IPS-18c (cell line): ENCODE measurements at regions not wholly inside any gene's neighbourhood (a gene's known extent, or its start where the extent isn't known, plus 50 kb on each side); places are given as distances from the start of the nearest gene placed in this dataset.

Experiments
- H3K4me3 ChIP-seq: 2 replicates; pipeline ENCODE4 v1.7.0; 2013; ENCODE audit warnings: low read depth, mild to moderate bottlenecking, low read length, moderate library complexity; ENCODE audit not compliant: insufficient read depth
- H3K9me3 ChIP-seq: one replicate; pipeline ENCODE4 v1.6.1; 2013; ENCODE audit warnings: mild to moderate bottlenecking, low read length, moderate library complexity; ENCODE audit not compliant: control insufficient read depth, insufficient read depth

DNA sequence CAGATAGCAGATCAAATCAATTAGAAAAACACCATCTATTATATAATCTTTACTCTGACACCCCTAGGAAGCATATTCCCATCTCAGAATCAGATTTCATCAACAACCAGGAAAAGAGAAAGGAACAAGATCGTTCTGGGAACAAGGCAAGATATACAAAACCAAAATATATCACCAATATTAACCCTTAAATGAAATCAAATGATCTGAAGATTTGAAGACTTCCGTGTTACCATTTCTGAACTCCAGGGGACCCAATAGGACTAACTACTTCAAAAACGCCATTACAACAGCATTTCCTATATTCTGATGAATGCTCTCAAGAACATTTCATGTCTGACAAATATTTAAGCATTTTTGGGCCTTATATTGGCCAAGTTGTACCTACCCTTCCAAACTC is 624.2 kb upstream of the ZFHX3 start:
- no peaks in the 10 kb centered on the region for H3K9me3 ChIP-seq
- no peak overlapping the region for H3K4me3 ChIP-seq

DNA sequence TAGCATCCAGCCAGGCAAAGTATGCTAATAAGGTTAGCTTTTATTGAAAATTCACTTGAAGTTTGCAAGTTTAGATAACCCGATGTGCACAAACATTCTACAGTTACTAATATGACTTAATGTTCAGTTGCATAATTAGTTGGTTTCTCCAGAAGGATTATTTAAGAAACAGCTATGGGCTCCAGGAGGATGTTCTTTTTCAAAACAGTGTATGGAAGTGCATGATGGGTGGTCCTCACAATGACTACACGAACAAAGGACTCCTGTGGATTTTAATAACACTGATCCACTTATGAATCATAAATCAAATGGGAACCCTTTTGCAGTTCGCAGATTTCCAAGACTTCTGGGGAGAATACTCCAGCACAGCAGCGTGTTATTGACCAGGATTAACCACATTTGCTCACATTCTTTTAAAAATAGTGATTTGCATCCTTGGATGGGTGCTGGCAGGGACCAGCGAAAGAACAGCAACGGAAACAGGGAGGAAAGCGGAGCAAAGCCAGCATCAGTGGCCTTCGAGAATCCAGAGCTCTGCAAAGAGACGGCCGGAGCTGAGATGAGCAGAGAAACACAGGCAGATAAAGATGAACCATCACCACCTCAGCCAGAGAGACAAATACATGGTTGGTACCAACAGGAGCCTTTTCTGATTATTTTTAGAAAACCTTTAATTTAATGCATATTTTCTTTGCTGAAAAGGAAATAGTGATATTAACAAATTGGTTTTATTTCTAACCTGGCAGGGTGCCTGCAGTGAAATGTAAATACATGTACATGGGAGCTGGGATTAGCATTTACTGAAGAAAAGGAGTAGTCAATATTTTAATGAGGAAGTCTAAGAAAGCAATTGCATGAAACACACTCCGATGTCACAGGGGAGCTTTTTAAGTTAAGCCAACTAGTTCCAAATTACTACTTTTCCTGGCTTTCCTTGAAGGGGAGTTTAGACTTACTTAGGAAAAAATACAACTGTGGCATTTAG is 623.2 kb upstream of the ZFHX3 start:
- no peak overlapping the region for H3K4me3 ChIP-seq
- H3K9me3 ChIP-seq: no peaks in the 10 kb centered on the region

DNA sequence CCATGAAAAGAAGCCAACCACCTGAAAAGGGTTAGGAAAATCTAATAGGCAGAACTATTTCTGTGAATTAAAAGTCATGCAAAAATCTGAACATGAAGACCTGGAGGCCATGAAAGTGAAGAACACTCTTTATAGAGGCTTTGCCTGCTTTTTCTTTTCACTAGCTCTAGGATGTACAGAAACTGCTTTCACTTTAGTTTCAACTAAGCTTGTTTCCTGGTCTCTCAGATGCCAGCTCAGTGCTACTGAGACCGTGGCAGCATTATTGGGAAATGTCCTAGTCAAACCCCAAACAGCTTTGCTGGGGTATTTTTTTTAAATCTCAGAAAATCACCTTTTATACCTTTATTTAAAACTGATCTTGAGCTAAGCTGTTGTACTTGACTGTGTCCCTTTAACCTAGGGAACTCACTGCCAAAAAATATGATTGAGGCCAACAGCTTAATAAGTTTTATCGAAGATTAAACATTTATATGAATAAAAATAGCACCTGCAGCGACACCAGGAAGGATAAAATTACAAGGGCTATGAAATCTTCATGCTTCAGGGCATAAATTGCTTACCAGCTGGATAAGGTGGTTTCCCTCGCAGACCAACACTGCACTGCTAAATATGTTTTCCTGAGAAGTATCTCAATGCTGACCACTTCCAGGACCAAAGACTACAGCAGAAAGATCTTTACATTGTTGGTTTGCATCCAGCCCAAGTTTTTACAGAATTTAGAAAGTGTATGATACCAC is 621.8 kb upstream of the ZFHX3 start:
- no peaks in the 10 kb centered on the region for H3K9me3 ChIP-seq
- no peak overlapping the region for H3K4me3 ChIP-seq

DNA sequence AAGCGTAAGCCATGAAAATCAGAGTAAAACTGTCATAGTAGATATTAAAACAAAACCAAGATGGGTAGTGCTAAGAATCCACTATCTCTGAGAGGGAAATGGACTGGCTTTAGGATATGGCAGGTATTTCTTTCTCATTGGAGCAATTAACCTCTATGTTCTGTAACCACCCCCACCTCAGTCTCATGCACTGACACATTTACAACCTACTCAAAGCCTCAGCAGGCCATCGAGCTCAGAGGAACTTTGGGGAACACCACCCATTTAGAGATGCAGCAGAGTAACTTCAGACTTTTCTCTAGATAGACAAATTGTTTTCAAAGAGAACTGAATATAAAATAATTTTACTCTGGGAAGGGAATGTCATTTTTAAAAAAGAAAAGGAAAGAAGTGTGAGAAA is 615.8 kb upstream of the ZFHX3 start:
- Histone ChIP-seq H3K4me3 (no peak overlapping the region), H3K9me3 (no peaks in the 10 kb centered on the region)

DNA sequence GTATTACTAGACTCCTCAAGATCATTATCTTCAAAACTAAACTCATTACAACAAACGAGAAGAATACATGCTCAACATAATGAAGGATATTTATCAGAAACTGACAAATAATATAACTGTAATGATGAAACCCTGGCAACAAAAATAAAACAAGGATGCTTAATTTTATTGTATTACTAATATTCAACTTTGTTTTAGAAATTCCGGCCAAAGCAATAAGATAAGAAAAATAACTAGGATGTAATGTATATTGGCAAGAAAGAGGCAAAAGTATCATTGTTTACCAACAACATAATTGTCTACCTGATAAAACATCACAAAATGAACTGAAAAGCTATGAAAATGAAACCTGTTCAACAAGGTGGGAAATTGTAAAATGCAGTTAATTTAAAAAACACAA is 588.3 kb upstream of the ZFHX3 start:
- peaks cover 3% of the 10 kb centered on the region for H3K9me3 ChIP-seq
- no peak overlapping the region for H3K4me3 ChIP-seq

DNA sequence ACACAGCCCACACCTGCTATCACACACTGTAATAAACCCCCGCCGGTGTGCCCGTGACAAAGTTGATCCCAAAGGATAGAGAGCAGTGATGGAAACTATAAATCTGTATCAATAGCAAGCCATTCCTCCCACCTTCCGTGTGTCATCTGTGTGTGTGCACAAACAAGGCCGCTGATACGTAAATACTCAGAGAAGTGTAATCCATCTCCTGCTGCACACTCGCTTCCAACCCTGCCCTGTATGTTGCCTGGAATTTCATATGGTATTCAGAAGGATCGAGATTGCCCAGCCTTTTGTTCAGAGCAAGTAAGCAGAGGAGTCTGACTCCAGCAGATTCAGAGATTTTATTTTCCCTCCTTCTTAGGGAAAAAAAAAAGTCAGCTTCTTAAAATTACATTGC is 581.1 kb upstream of the ZFHX3 start:
- no peaks in the 10 kb centered on the region for H3K9me3 ChIP-seq
- H3K4me3 ChIP-seq: no peak overlapping the region

DNA sequence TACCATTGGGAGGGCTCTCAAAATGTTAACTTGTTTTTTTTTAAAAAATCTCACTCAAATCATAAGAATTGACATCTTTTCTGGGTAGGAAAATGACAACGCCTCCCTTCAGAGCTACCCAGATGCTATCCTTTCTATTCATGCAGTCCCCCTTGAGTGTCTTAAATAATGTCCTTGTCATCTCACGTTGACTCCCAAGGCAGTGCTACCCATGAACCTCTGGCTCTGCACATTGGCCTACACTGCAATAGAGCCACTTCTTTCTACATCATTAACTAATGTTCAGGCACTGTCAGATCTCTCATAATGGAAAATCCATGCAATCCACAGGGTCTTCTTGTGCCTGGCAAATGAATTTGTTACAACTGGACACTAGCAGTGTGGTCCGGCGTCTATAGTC is 569.8 kb upstream of the ZFHX3 start:
- H3K9me3 ChIP-seq: no peaks in the 10 kb centered on the region
- no peak overlapping the region for H3K4me3 ChIP-seq

DNA sequence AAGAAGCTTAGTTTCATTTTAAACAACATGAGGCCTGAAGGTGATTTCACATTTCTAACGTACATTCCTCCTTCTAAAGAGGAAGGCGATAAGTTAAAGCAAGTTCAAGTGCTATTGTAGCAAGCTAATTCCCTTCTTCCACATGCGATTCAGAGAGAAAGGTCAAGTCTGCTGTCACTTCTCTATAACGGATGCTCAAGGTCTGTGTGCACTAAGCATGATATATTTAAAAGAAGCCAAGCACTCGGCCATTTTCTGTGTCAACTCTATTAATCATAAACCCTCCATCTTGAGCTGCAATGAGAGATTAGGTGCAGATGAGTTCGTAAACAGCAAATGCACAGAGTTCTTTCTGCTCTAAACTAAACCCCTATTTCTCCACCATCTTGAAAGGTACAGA is 568.8 kb upstream of the ZFHX3 start:
- Histone ChIP-seq H3K9me3 (no peaks in the 10 kb centered on the region), H3K4me3 (no peak overlapping the region)

DNA sequence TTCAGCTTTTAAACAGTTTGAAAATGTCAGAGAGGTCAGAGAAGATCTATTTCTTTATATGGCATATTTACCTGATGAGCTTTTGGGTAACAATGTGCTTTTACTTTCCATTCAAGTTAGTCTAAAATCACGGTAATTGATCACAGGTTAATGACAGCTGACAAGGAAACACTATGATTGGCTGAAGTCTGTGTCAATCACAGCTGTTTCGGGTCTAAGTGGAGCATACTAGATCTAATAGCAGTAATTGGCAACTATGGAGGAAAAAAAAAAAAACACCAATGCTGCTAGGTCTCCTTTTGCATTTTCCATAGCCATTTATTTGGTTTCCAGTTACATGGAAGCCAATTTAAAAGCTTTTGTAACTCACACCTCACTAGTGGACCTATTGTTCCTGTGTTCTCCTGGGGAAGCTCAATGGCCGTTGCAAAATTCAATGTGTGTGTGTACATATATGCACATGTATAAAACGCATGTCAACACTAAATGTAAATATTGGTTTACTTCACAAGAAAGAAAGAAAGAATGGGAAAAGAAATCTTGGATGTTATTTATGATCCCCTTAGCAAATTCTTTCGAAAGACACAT is 568.3 kb upstream of the ZFHX3 start:
- no peak overlapping the region for H3K4me3 ChIP-seq

DNA sequence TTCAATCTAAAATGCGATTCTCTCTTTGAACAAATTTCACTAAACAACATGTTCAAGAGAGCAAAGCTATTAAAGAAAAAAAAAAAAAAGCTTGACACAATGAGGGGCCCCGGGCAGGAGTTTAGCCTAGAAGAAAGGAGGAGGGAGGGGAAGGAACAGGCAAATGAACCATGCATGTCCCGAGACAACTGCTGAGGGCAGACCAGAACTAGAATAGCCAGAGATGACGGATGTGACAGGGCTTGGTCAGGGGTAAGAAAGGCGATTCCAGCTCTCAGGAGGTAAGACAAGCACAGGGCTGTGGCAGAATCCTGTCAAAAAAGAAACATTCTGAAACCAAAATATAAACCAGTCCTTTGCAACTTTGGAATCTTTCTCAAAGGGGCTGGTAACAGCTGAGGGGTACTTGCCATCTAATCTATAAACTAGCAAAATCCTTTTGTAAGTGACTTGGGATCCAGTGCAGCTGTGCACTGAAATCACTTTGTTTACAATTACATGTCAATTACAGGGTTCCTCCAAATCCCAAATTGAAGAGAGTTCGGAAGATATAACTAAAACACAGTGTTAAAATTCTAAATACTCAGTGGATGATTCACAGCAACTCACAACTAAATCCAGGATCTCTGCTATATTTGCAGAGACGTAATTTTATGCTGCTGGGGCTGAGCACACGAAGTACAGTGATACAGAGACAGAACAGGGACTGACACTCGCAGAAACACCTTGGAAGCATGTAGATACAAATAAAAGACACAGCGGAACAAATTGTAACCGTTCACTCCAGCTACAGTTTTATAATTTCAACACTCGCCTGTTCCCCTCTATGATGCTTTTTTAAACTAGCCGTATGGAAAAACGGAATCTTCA is 567.4 kb upstream of the ZFHX3 start:
- Histone ChIP-seq H3K9me3 (no peaks in the 10 kb centered on the region), H3K4me3 (no peak overlapping the region)

More for the DNA sequence above, 568.3 kb upstream of the ZFHX3 start:
- H3K9me3 ChIP-seq: no peaks in the 10 kb centered on the region

DNA sequence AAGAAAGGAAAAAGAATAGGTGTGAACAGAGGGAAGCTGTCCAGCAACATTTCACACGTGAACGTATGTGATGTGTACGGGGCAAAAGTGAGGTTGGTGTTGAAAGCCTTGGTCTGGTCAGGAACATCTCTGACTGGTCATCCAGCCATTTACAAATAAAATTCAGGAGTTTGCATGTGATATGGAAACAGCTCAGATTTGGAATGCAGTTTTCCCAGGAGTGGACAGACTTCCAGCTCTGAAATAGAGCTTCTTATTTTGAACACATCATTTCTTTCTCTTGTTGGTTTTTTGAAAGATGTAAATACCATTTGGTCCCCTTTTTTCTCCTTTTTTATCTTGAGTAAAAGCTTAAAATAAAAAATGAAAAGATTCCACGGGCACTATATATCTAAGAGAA is 566.2 kb upstream of the ZFHX3 start:
- Histone ChIP-seq H3K4me3 (no peak overlapping the region), H3K9me3 (no peaks in the 10 kb centered on the region)

DNA sequence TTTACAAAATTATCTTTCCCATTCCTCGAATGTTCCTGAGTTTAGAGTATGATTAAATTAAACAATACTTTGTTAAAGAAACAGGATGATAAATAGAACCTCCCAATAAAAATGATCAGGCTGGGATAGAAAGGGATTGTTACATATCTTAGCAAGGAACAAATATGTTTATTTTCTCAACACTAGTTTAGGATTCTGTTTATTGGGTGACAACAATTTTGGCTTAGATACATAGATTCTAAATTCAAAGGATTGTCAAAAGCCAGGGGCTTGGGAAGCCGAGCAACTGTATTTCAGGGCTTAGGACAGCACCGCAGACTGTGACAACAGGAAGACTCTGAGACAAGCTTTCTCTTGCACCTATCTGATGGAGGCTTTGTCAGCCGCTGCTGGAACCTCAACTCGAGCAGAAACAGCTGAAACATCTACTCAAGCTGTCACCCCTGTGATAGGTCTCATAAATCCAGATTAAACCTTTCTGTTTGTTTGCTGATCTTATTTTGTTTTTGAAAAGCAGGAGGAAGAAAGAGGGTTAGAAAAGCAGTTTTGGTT is 562.8 kb upstream of the ZFHX3 start:
- Histone ChIP-seq H3K9me3 (no peaks in the 10 kb centered on the region), H3K4me3 (no peak overlapping the region)

DNA sequence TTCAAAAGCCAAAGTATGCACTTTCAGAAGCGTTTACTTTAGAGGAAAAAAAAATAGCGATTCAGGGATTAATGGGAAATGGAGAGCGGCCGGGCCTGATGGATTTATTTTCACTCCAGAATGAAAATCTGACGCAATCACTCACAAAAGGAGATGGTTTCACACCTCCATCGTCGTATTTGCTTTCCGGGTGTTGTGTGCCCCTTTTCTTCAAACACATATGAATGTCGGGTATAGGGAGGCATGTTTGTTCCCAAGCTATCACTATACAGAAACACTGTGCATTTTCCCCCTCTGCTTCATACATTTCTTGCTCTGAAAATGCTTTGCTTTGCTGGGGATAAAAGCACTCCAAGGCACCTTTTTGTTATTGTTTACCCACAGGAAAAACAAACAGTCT is 562.2 kb upstream of the ZFHX3 start:
- Histone ChIP-seq H3K4me3 (no peak overlapping the region), H3K9me3 (no peaks in the 10 kb centered on the region)

DNA sequence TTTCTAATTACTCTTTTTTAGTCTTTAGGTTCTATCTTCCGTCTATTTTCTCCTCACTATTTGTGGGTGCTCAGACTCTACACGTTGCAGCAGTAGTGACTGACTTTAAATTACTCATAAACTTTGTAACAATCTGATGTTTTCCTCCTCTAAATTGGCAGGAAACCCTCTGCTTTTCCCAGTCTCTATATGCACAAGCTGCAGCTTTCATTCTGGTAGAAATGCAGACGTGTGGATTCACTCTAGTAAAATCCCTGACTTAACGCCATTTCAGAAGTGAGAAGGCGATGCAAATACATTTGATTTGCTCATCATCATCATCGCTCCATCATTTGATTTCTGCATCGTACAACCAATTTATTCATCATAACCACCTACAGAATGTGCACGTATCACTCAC is 561.0 kb upstream of the ZFHX3 start:
- H3K9me3 ChIP-seq: no peaks in the 10 kb centered on the region
- no peak overlapping the region for H3K4me3 ChIP-seq

DNA sequence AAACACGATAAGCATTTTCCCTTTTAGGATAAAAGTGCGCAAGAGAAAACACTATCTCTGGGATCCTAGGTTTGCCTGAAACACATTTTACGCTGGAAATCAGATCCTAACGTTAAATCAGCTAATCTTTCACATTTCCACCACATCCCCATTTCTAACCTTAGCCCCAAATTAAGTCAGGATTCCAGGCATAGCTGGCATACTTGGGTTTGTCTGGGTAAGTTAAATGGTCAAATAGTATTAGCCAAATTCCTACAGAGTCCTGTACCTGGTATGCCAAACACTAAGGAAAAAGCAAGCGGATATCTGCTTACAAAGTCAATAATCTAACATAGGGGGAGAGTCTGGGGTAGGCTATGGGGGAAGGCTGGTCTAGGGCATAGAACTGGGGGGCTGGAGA is 557.4 kb upstream of the ZFHX3 start:
- Histone ChIP-seq H3K9me3 (no peaks in the 10 kb centered on the region), H3K4me3 (no peak overlapping the region)

DNA sequence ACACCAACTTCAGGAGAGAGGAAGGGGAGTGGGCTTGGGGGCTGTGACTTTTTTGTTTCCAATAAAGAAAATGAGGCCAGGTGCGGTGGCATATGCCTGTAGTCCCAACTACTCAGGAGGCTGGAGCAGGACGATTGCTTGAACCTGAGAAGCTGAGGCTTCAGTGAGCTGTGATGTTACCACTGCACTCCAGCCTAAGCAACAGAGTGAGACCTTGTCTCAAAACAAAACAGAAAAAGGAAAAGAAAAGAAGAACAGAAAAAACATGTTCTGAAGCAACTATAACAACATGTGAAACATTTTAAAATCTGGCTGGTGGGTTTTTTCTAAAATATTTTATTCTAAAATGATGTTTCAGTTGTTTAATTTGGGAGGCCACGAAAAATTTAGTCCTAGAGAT is 554.0 kb upstream of the ZFHX3 start:
- H3K9me3 ChIP-seq: no peaks in the 10 kb centered on the region
- H3K4me3 ChIP-seq: no peak overlapping the region

DNA sequence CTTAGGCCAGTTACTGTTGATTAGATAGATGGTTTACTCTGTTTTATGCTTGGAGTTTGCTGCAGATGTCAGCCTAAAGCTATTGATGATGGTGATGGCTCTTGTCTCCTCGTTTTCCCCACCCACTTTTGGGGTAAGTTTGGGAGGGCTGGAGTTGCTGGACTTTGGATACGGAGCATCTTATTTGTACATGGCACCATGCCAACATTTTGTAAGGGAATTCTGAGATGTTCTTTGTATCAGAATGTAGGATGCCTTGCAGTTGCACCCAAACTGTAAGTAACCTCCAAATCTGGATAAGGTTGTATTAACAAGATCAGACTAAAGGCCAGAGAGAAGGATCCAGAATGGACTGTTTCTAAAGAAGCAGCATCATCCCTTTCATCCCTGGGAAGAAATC is 551.9 kb upstream of the ZFHX3 start:
- no peak overlapping the region for H3K4me3 ChIP-seq
- H3K9me3 ChIP-seq: no peaks in the 10 kb centered on the region
